Parathyroid adenoma (tissue), 2 donors: ENCODE measurements at regions not wholly inside any gene's neighbourhood (a gene's known extent, or its start where the extent isn't known, plus 50 kb on each side); places are given as distances from the start of the nearest gene placed in this dataset.

Source experiments
- H2AFZ ChIP-seq: fragments of 300-600 bp; sonication (generic); one replicate; pipeline ENCODE4 v1.7.0; 2017; ENCODE audit warnings: antibody characterized with exemption, mild to moderate bottlenecking
- H3K27ac ChIP-seq: fragments of 300-600 bp; sonication (generic); one replicate; pipeline ENCODE4 v1.7.0; 2017
- H3K27me3 ChIP-seq: fragments of 300-600 bp; sonication (generic); one replicate; pipeline ENCODE4 v1.7.0; 2017; ENCODE audit warnings: low read length; ENCODE audit not compliant: control insufficient read depth, insufficient read depth
- H3K36me3 ChIP-seq: fragments of 300-600 bp; sonication (generic); one replicate; pipeline ENCODE4 v1.7.0; 2017; ENCODE audit warnings: low read length; ENCODE audit not compliant: control insufficient read depth, insufficient read depth
- H3K4me1 ChIP-seq: fragments of 300-600 bp; sonication (generic); one replicate; pipeline ENCODE4 v1.7.0; 2017; ENCODE audit warnings: control low read depth
- H3K4me2 ChIP-seq: fragments of 300-600 bp; sonication (generic); one replicate; pipeline ENCODE4 v1.7.0; 2017; ENCODE audit warnings: low read length
- H3K4me3 ChIP-seq: fragments of 300-600 bp; sonication (generic); one replicate; pipeline ENCODE4 v1.7.0; 2017; ENCODE audit warnings: low read depth, low read length
- H3K79me2 ChIP-seq: fragments of 300-600 bp; sonication (generic); one replicate; pipeline ENCODE4 v1.7.0; 2017; ENCODE audit warnings: control low read depth
- H3K9ac ChIP-seq: fragments of 300-600 bp; sonication (generic); one replicate; pipeline ENCODE4 v1.7.0; 2017; ENCODE audit warnings: mild to moderate bottlenecking
- H3K9me3 ChIP-seq: fragments of 300-600 bp; sonication (generic); one replicate; pipeline ENCODE4 v1.7.0; 2017; ENCODE audit warnings: low read length; ENCODE audit not compliant: control insufficient read depth
- CTCF ChIP-seq: fragments of 300-600 bp; sonication (generic); IDR thresholded peaks from one replicate; pipeline ENCODE4 v1.7.0; 2017; ENCODE audit warnings: antibody characterized with exemption, mild to moderate bottlenecking
- donor health status: primary hyperparathyroidism.

DNA sequence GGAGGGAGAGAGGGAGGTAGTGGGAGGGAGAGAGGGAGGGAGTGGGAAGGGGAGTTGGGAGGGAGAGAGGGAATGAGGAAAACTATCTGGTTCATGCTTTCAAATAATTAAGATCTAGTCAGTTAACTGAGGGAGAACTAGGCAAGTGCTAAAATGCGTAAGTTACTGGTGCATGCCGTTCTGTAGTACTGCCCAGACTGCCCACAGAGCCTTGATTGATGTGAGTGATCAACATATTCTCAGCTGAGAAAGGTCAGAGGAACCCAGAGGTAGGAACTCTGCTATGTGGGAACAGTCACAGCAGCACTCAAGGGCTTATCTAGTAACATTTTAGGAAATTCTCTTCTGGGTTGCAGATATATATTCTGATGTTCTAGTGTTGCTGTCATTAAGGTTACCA, 149.8 kb upstream of the ROBO1 start:
- Histone ChIP-seq H2AFZ (no peak overlapping the region), H3K79me2 (no peaks in the 10 kb centered on the region)
- no peak for TF ChIP-seq CTCF

GRCh38 chr3:79910337-79910736, 142.5 kb upstream of the ROBO1 start:
- no peaks in the 10 kb centered on the region for H3K4me1 ChIP-seq
- H3K27me3 ChIP-seq = no peaks in the 10 kb centered on the region
- H3K9me3 ChIP-seq = no peaks in the 10 kb centered on the region
- no peaks in the 10 kb centered on the region for H3K36me3 ChIP-seq
- H2AFZ ChIP-seq = no peak overlapping the region
- H3K27ac ChIP-seq = no peak overlapping the region
- no peak overlapping the region for H3K9ac ChIP-seq
- TF ChIP-seq CTCF = no peak
- no peak overlapping the region for H3K4me2 ChIP-seq
- no peaks in the 10 kb centered on the region for H3K79me2 ChIP-seq
- no peak overlapping the region for H3K4me3 ChIP-seq

More for the DNA sequence above, 149.8 kb upstream of the ROBO1 start:
- Histone ChIP-seq H3K9ac (no peak overlapping the region), H3K27ac (no peak overlapping the region), H3K9me3 (no peaks in the 10 kb centered on the region), H3K4me3 (no peak overlapping the region), H3K36me3 (no peaks in the 10 kb centered on the region), H3K4me1 (no peaks in the 10 kb centered on the region), H3K27me3 (no peaks in the 10 kb centered on the region), H3K4me2 (no peak overlapping the region)

GRCh38 chr3:79906106-79906505, 138.3 kb upstream of the ROBO1 start:
- Histone ChIP-seq H3K9ac (no peak overlapping the region), H2AFZ (no peak overlapping the region), H3K27me3 (no peaks in the 10 kb centered on the region), H3K4me1 (no peaks in the 10 kb centered on the region), H3K4me3 (no peak overlapping the region), H3K36me3 (no peaks in the 10 kb centered on the region), H3K79me2 (no peaks in the 10 kb centered on the region), H3K4me2 (no peak overlapping the region), H3K9me3 (no peaks in the 10 kb centered on the region), H3K27ac (no peak overlapping the region)
- TF ChIP-seq CTCF = no peak

GRCh38 chr3:79902151-79902550, 134.4 kb upstream of the ROBO1 start:
- H3K4me2 ChIP-seq = no peak overlapping the region
- H3K79me2 ChIP-seq = no peaks in the 10 kb centered on the region
- no peaks in the 10 kb centered on the region for H3K27me3 ChIP-seq
- H2AFZ ChIP-seq = no peak overlapping the region
- no peaks in the 10 kb centered on the region for H3K9me3 ChIP-seq
- H3K4me1 ChIP-seq = no peaks in the 10 kb centered on the region
- no peak overlapping the region for H3K4me3 ChIP-seq
- TF ChIP-seq CTCF = no peak
- no peak overlapping the region for H3K27ac ChIP-seq
- H3K36me3 ChIP-seq = no peaks in the 10 kb centered on the region
- H3K9ac ChIP-seq = no peak overlapping the region

DNA sequence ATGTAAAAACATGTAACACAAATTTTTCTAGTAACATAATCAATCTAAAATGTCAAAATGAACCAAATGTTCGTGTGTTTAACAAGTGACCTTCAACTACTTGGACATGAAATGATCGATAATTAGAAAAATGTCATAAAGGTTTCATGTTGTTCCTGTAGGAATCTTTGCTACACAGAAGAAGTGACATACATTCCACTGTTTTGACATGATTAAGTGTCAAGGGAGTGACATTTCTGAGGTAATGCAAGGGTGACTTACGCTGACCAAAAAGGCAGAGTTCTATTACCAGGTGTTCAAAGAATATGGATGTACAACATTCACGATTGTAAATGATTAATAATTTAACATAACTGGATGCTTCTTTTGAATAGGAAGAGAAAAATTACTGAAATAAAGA, 131.1 kb upstream of the ROBO1 start:
- Histone ChIP-seq H3K36me3 (no peaks in the 10 kb centered on the region), H2AFZ (no peak overlapping the region), H3K27ac (no peak overlapping the region), H3K9ac (no peak overlapping the region), H3K79me2 (no peaks in the 10 kb centered on the region), H3K4me2 (no peak overlapping the region), H3K4me3 (no peak overlapping the region), H3K4me1 (no peaks in the 10 kb centered on the region), H3K9me3 (no peaks in the 10 kb centered on the region), H3K27me3 (no peaks in the 10 kb centered on the region)
- TF ChIP-seq CTCF = no peak
